ENCODE measurements at regions not wholly inside any gene's neighbourhood (a gene's known extent, or its start where the extent isn't known, plus 50 kb on each side); places are given as distances from the start of the nearest gene placed in this dataset.

GRCh38 chr1:37284053-37284452, 190.3 kb upstream of the ZC3H12A start:
- DNase-seq: no peak

- DNase-seq: no peak
Observed at GRCh38 chr1:37286881-37287280, 187.5 kb upstream of the ZC3H12A start.

- DNase-seq: peak in 1 of 2 donors; percentile 4
Observed at GRCh38 chr1:37288900-37289299, 185.5 kb upstream of the ZC3H12A start.

- DNase-seq: no peak
Observed at GRCh38 chr1:37290718-37291117, 183.7 kb upstream of the ZC3H12A start.

GRCh38 chr1:37292789-37293188, 181.6 kb upstream of the ZC3H12A start:
- no peak for DNase-seq

- no peak for DNase-seq
Observed at GRCh38 chr1:37294096-37294495, 180.3 kb upstream of the ZC3H12A start.

- no peak for DNase-seq
Observed at GRCh38 chr1:37294529-37294928, 179.9 kb upstream of the ZC3H12A start.

GRCh38 chr1:37298769-37299168, 175.6 kb upstream of the ZC3H12A start:
- DNase-seq: no peak

GRCh38 chr1:37299216-37299615, 175.2 kb upstream of the ZC3H12A start:
- DNase-seq: no peak

- DNase-seq: no peak
Observed at GRCh38 chr1:37303884-37304574, 170.4 kb upstream of the ZC3H12A start.

- no peak for DNase-seq
Observed at GRCh38 chr1:37305108-37305507, 169.3 kb upstream of the ZC3H12A start.

- no peak for DNase-seq
Observed at GRCh38 chr1:37305841-37306240, 168.5 kb upstream of the ZC3H12A start.

- no peak for DNase-seq
Observed at GRCh38 chr1:37306461-37306860, 167.9 kb upstream of the ZC3H12A start.

- DNase-seq: no peak
Observed at GRCh38 chr1:37306871-37307270, 167.5 kb upstream of the ZC3H12A start.

GRCh38 chr1:37308031-37308960, 166.1 kb upstream of the ZC3H12A start:
- DNase-seq: no peak

GRCh38 chr1:37309574-37309973, 164.8 kb upstream of the ZC3H12A start:
- no peak for DNase-seq

GRCh38 chr1:37310064-37310463, 164.3 kb upstream of the ZC3H12A start:
- no peak for DNase-seq

GRCh38 chr1:37315371-37315846, 159.0 kb upstream of the ZC3H12A start:
- no peak for DNase-seq

GRCh38 chr1:37317870-37318467, 156.4 kb upstream of the ZC3H12A start:
- no peak for DNase-seq

- no peak for DNase-seq
Observed at GRCh38 chr1:37318490-37318889, 155.9 kb upstream of the ZC3H12A start.

GRCh38 chr1:37319284-37319683, 155.1 kb upstream of the ZC3H12A start:
- DNase-seq: no peak

- peak; percentile 21 for DNase-seq
Observed at GRCh38 chr1:37323486-37324377, 150.6 kb upstream of the ZC3H12A start.

GRCh38 chr1:37325010-37325409, 149.4 kb upstream of the ZC3H12A start:
- DNase-seq: no peak

Measured in stimulated activated CD4-positive, alpha-beta T cell treated with anti-CD3 and anti-CD28 coated beads, Interleukin-2, amount 100 ng/mL, for 48 hours (primary cell).